ENCODE measurements at regions not wholly inside any gene's neighbourhood (a gene's known extent, or its start where the extent isn't known, plus 50 kb on each side); places are given as distances from the start of the nearest gene placed in this dataset.

DNA sequence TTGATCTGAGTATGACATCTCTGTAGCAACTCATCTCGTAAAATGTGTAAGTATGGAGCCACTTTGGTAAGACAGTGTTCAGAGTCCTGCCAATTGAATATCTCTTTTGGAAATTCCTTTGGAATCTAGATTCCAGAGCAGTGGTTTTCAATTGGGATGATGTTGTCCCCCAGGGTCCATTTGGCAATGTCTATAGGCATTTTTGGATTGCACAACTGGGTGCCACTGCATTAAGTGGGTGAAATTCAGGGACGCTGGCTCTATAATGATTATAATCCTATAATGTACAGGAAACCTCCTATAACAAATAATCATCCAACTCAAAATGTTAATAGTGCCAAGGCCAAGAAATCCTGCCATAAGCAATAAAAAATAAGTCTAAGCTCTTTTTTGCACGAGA is 404.8 kb upstream of the RAG2 start:
- no peak overlapping the region for H3K4me3 Mint-ChIP-seq
- Histone ChIP-seq H3K27ac (ENCODE audit: insufficient read length, low read depth, low read length) (no peak overlapping the region), H4K91ac (ENCODE audit: insufficient read length, low read depth, low read length) (no peak overlapping the region), H3K23ac (ENCODE audit: insufficient read length, low read depth, low read length) (no peak overlapping the region), H2BK12ac (ENCODE audit: insufficient read length, low read depth, low read length) (no peak overlapping the region), H4K8ac (replicated peaks; ENCODE audit: insufficient read length, low read depth, low read length) (no peak overlapping the region), H2BK120ac (ENCODE audit: low read depth, low read length, poor library complexity, severe bottlenecking) (no peak overlapping the region), H3K9ac (ENCODE audit: extremely low read depth, insufficient read length, low read length) (no peak overlapping the region), H2BK20ac (ENCODE audit: low read depth, low read length, poor library complexity, severe bottlenecking) (no peak overlapping the region), H3K14ac (ENCODE audit: insufficient read depth, low read length) (no peak overlapping the region), H2AFZ (ENCODE audit: low read length) (no peak overlapping the region), H3K18ac (ENCODE audit: insufficient read length, low read depth, low read length) (no peak overlapping the region), H3K4me1 (ENCODE audit: insufficient read depth, low read length) (0 out of 2 replicates have a peak, but pooled peaks cover 2% of the 10 kb centered on the region), H3K79me1 (ENCODE audit: insufficient read depth, low read depth, low read length, poor library complexity, severe bottlenecking) (no peaks in the 10 kb centered on the region), H2BK15ac (ENCODE audit: low read depth, low read length) (no peak overlapping the region), H3K9me3 (ENCODE audit: control insufficient read depth, low read depth, low read length) (no peaks in the 10 kb centered on the region), H3K4ac (ENCODE audit: low read depth, low read length) (no peak overlapping the region), H4K5ac (ENCODE audit: insufficient read length, low read depth, low read length) (no peak overlapping the region), H3K4me2 (ENCODE audit: insufficient read depth, insufficient read length, low read length) (no peak overlapping the region), H2BK5ac (ENCODE audit: insufficient read length, low read length) (no peak overlapping the region), H3K27me3 (ENCODE audit: insufficient read depth, low read length) (no peaks in the 10 kb centered on the region), H3K79me2 (ENCODE audit: insufficient read depth, low read length) (no peaks in the 10 kb centered on the region), H3K56ac (ENCODE audit: insufficient read length, low read depth, low read length) (no peak overlapping the region), H2AK5ac (ENCODE audit: insufficient read length, low read length) (no peak overlapping the region), H3K23me2 (ENCODE audit: insufficient read length, low read depth, low read length, poor library complexity, severe bottlenecking) (no peaks in the 10 kb centered on the region), H4K20me1 (ENCODE audit: control insufficient read depth, insufficient read depth, insufficient read length) (no peaks in the 10 kb centered on the region), H3T11ph (ENCODE audit: low read length) (no peak overlapping the region)
- H3K9me3 Mint-ChIP-seq: peaks cover 0 to 3% of the 10 kb centered on the region in 2 experiments; a peak in 1 of 5 replicates
- DNase-seq: no peak
- peaks cover 0 to 7% (median 0%) of the 10 kb centered on the region in 3 experiments; a peak in 2 of 7 replicates for H3K36me3 Mint-ChIP-seq (ENCODE audit: insufficient read depth in 1 of 3, low read depth in 3 of 3)
- no CpG with 5 or more reads among the region's 3 CpGs for WGBS (ENCODE audit: extremely low coverage, insufficient read length, low lambda C conversion rate)
- no peak overlapping the region for H3K27ac Mint-ChIP-seq
- H3K4me1 Mint-ChIP-seq: peaks cover 20 to 22% of the 10 kb centered on the region in 2 experiments
- TF ChIP-seq CTCF (conservative IDR thresholded peaks at IDR 0.05): no peak
- no peaks in the 10 kb centered on the region for H3K27me3 Mint-ChIP-seq (ENCODE audit: low read depth)
